SHP77 (cell line): ENCODE measurements at regions not wholly inside any gene's neighbourhood (a gene's known extent, or its start where the extent isn't known, plus 50 kb on each side); places are given as distances from the start of the nearest gene placed in this dataset.

Source experiments
- DNase-seq, 2 experiments: peaks; one replicate each; lab custom pipeline; 2025; lab: John Stamatoyannopoulos, UW

GRCh38 chr16:5377280-5377898, 279.8 kb upstream of the EEF2KMT start:
- no peak for DNase-seq

GRCh38 chr16:5374184-5374583, 276.6 kb upstream of the EEF2KMT start:
- DNase-seq: no peak

- DNase-seq: no peak
Measured at GRCh38 chr16:5367951-5368350, 270.4 kb upstream of the EEF2KMT start.

- no peak for DNase-seq
Measured at GRCh38 chr16:5366126-5366525, 268.5 kb upstream of the EEF2KMT start.

GRCh38 chr16:5364186-5364585, 266.6 kb upstream of the EEF2KMT start:
- DNase-seq: no peak

- no peak for DNase-seq
Measured at GRCh38 chr16:5361322-5361721, 263.7 kb upstream of the EEF2KMT start.

- DNase-seq: no peak
Measured at GRCh38 chr16:5354645-5355044, 257.1 kb upstream of the EEF2KMT start.

- no peak for DNase-seq
Measured at GRCh38 chr16:5349670-5350517, 252.3 kb upstream of the EEF2KMT start.

GRCh38 chr16:5349101-5349500, 251.5 kb upstream of the EEF2KMT start:
- DNase-seq: no peak

- no peak for DNase-seq
Measured at GRCh38 chr16:5347561-5347960, 250.0 kb upstream of the EEF2KMT start.

- no peak for DNase-seq
Measured at GRCh38 chr16:5336941-5337340, 239.3 kb upstream of the EEF2KMT start.

- DNase-seq: no peak
Measured at GRCh38 chr16:5333991-5334390, 236.4 kb upstream of the EEF2KMT start.

- no peak for DNase-seq
Measured at GRCh38 chr16:5333126-5333525, 235.5 kb upstream of the EEF2KMT start.

GRCh38 chr16:5330058-5330457, 232.5 kb upstream of the EEF2KMT start:
- no peak for DNase-seq

GRCh38 chr16:5328546-5328945, 231.0 kb upstream of the EEF2KMT start:
- no peak for DNase-seq

GRCh38 chr16:5326395-5326794, 228.8 kb upstream of the EEF2KMT start:
- DNase-seq: no peak

- no peak for DNase-seq
Measured at GRCh38 chr16:5325932-5326331, 228.3 kb upstream of the EEF2KMT start.

GRCh38 chr16:5323284-5324141, 225.9 kb upstream of the EEF2KMT start:
- DNase-seq: no peak

GRCh38 chr16:5321930-5322329, 224.3 kb upstream of the EEF2KMT start:
- DNase-seq: no peak

- DNase-seq: no peak
Measured at GRCh38 chr16:5319799-5320198, 222.2 kb upstream of the EEF2KMT start.

- no peak for DNase-seq
Measured at GRCh38 chr16:5315914-5316313, 218.3 kb upstream of the EEF2KMT start.

- DNase-seq: no peak
Measured at GRCh38 chr16:5314377-5314776, 216.8 kb upstream of the EEF2KMT start.
